ENCODE measurements at regions not wholly inside any gene's neighbourhood (a gene's known extent, or its start where the extent isn't known, plus 50 kb on each side); places are given as distances from the start of the nearest gene placed in this dataset.

DNA sequence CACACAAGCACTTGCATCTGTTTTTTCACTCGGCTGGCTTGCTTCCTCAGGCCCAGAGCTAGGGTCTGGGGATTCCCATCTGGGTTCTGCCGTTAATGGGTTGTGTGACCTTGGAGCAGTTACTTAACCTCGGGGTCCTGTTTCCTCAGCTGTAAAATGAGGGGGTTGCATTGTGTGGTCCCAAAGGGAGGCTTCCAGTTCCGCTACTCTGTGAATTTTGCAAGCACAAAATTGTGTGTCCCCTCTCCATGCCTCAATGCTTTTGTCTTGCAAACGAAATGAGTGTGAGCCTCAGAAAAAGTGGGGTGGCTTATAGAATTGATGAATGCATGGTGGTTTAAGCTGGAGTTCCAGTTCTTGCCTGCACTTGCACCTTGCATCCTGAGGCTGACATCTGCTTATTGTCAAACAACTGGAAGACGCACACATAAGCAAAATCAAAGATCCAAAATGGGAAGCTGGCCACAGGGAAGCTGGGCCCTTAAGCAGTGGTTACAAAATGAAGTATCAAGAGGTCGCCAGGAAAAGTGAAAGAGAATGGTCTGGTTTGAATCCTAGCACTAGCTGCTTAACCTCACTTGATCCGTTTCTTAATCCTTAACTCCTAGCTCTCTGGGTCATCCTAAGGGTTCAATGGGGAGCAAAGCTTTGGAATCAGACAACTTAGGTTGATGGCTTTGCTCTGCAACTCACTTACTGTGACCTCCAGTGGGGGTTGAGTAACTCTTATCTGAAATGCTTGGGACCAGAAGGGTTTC lies 490.6 kb downstream of the DHX35 start:
- TF ChIP-seq, protein P1, sequence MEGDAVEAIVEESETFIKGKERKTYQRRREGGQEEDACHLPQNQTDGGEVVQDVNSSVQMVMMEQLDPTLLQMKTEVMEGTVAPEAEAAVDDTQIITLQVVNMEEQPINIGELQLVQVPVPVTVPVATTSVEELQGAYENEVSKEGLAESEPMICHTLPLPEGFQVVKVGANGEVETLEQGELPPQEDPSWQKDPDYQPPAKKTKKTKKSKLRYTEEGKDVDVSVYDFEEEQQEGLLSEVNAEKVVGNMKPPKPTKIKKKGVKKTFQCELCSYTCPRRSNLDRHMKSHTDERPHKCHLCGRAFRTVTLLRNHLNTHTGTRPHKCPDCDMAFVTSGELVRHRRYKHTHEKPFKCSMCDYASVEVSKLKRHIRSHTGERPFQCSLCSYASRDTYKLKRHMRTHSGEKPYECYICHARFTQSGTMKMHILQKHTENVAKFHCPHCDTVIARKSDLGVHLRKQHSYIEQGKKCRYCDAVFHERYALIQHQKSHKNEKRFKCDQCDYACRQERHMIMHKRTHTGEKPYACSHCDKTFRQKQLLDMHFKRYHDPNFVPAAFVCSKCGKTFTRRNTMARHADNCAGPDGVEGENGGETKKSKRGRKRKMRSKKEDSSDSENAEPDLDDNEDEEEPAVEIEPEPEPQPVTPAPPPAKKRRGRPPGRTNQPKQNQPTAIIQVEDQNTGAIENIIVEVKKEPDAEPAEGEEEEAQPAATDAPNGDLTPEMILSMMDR (IDR thresholded peaks at IDR 0.05): no peak
- TF ChIP-seq POLR2A (IDR thresholded peaks at IDR 0.05): no peak
- TF ChIP-seq EP300 (IDR thresholded peaks at IDR 0.05): no peak

Data from tibial nerve (tissue), 4 donors.